GM19324 (cell line): ENCODE measurements at regions not wholly inside any gene's neighbourhood (a gene's known extent, or its start where the extent isn't known, plus 50 kb on each side); places are given as distances from the start of the nearest gene placed in this dataset.
A peak's percentile ranks its signal among the peaks of the same experiment; 100 is the strongest.
"Not testable (repeated sequence)": the region's sequence is repeated elsewhere in the genome, so short reads cannot be mapped to it uniquely, and the experiment has no call there.

Experiments used
- ATAC-seq: cut with Tn5 transposase; IDR thresholded peaks from one replicate; pipeline ENCODE4 v1.9.1; 2021; ENCODE audit warnings: mild to moderate bottlenecking, moderate library complexity; ENCODE audit not compliant: unreplicated experiment, low FRiP score

GRCh38 chr3:75115695-75116094, 501.2 kb upstream of the CNTN3 start:
- no peak for ATAC-seq

GRCh38 chr3:75118779-75119178, 504.3 kb upstream of the CNTN3 start:
- ATAC-seq = no peak

- no peak for ATAC-seq
These were observed 512.1 kb upstream of the CNTN3 start for GRCh38 chr3:75126556-75126955.

- no peak for ATAC-seq
These were observed 514.6 kb upstream of the CNTN3 start for GRCh38 chr3:75129101-75129500.

GRCh38 chr3:75136100-75136897, 521.8 kb upstream of the CNTN3 start:
- no peak for ATAC-seq

GRCh38 chr3:75138345-75138744, 523.9 kb upstream of the CNTN3 start:
- no peak for ATAC-seq

- no peak for ATAC-seq
These were observed 523.1 kb upstream of the FRG2C start for GRCh38 chr3:75140904-75141615.

- ATAC-seq = no peak
These were observed 519.7 kb upstream of the FRG2C start for GRCh38 chr3:75144406-75144805.

GRCh38 chr3:75171630-75172230, 492.4 kb upstream of the FRG2C start:
- no peak for ATAC-seq

- ATAC-seq = peak; percentile 74
These were observed 487.2 kb upstream of the FRG2C start for GRCh38 chr3:75176937-75177336.

GRCh38 chr3:75180235-75180944, 483.7 kb upstream of the FRG2C start:
- ATAC-seq = peak; percentile 54

GRCh38 chr3:75180945-75181298, 483.2 kb upstream of the FRG2C start:
- no peak for ATAC-seq

- ATAC-seq = no peak
These were observed 475.2 kb upstream of the FRG2C start for GRCh38 chr3:75188962-75189361.

- no peak for ATAC-seq
These were observed 471.9 kb upstream of the FRG2C start for GRCh38 chr3:75192146-75192616.

- ATAC-seq = no peak
These were observed 470.3 kb upstream of the FRG2C start for GRCh38 chr3:75193797-75194196.

- ATAC-seq = not testable (repeated sequence)
These were observed 449.8 kb upstream of the FRG2C start for GRCh38 chr3:75214332-75214731.

GRCh38 chr3:75218577-75218976, 445.6 kb upstream of the FRG2C start:
- no peak for ATAC-seq

- no peak for ATAC-seq
These were observed 443.2 kb upstream of the FRG2C start for GRCh38 chr3:75220932-75221331.

- no peak for ATAC-seq
These were observed 439.7 kb upstream of the FRG2C start for GRCh38 chr3:75224412-75224811.

GRCh38 chr3:75232216-75232615, 431.9 kb upstream of the FRG2C start:
- no peak for ATAC-seq

- ATAC-seq = no peak
These were observed 428.5 kb upstream of the FRG2C start for GRCh38 chr3:75235631-75236030.
